GM19455 (cell line): ENCODE measurements at regions not wholly inside any gene's neighbourhood (a gene's known extent, or its start where the extent isn't known, plus 50 kb on each side); places are given as distances from the start of the nearest gene placed in this dataset.

Source experiments
- ATAC-seq: cut with Tn5 transposase; IDR thresholded peaks from one replicate; pipeline ENCODE4 v1.9.1; 2021; ENCODE audit not compliant: unreplicated experiment

DNA sequence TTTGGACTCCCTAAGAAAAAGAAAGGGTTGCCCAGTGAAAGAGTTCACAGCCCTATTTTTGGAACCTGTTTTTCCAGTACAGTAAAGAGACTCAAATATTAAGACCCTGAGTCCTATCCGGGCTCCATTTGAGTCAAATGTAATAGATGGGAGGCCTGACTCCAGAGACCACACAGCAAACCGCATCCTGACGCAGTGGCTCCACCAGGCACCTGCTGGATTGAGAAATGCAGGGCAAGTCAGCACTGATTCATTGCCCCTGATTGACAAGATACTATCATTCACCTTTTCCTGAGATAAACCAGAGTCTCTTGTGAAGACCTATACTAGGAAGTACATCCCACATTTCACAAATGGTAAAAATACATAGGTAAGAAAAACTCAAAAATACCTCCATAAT, 715.7 kb upstream of the SOX9 start:
- no peak for ATAC-seq

DNA sequence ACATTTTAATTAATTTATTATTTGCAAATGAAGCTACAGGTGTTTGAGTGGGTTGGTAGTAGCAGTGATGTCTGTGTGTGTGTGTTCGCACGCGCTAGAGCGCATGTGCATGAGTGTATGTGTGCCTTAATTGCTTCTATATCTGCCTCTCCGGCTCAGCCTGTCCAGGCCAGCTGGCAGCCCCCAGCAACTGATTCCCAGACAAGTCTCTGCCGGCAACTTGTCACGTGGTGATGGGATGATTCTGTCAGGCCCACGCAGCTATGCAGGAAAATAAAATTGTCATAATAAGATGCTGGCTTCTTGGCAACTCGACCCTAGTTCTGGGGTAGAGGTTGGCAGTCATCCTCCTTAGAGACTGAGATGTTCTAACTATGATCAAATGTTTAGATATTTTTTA, 712.8 kb upstream of the SOX9 start:
- no peak for ATAC-seq

DNA sequence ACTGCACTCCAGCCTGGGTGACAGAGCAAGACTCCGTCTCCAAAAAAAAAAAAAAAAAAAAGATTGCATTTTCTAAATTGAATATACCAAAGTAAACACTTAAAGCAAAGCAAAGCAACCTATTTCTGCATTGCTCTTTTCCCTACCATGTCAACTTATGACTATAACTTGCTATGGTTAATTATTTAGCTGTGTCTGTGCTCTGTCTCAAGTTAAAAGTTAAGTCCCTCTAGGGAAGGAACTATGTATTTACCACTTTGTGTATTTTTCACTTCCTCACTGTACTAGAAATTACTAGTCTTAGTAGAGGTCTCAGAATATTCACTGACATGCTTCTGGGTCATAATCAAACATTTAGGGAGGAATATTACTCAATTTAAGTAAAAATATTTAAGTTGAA, 711.7 kb upstream of the SOX9 start:
- no peak for ATAC-seq

DNA sequence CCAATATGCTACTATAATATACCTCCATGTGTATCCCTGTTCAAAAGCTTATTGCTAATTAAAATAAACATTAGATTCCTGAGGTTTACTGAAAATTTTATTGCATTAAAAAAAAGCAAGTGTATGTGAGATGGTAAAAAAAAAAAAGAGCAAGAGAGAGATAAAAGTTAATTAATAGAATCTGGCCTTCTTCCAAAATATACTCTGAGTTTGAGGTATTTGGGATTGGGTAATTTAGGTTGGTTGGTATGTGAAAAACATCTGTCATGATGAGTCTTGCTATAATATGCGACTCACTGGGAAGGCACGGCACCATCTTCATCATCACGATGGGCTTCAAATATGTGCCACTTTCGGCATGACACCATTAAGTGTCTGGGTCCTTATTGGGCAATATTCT, 711.1 kb upstream of the SOX9 start:
- no peak for ATAC-seq

DNA sequence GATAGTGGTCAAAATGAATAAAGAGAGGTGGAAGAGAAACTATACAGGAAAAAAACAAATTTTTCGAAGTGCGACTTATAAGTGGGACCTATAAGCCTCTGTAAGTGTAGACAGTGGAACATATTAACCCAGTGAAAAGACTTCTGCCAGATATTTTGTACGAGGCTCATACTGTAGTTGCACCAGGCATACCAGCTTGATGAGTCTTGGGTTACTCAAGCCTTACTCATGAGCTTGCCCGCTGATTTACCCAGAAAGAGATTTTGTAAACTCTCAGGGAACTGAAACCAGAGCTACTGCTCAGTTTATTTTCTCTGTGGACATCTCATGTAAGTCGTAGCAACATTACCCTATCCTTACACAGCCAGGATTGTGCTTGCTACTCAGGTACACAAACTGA, 708.0 kb upstream of the SOX9 start:
- ATAC-seq, result no peak

DNA sequence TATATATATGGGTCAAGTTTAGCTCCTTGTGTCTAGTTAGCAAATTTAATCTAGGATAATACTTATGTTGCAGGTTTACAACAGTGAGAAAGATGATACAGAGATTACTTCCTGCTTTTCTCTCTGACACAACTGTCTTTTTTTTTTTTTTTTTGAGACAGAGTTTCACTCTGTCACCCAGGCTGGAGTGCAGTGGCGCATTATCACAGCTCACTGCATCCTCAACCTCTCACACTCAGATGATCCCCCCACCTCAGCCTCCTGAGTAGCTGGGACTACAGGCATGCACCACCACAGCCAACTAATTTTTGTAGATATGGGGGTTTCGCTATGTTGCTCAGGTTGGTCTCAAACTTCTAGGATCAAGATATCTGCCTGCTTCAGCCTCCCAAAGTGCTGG, 706.9 kb upstream of the SOX9 start:
- ATAC-seq, result no peak

DNA sequence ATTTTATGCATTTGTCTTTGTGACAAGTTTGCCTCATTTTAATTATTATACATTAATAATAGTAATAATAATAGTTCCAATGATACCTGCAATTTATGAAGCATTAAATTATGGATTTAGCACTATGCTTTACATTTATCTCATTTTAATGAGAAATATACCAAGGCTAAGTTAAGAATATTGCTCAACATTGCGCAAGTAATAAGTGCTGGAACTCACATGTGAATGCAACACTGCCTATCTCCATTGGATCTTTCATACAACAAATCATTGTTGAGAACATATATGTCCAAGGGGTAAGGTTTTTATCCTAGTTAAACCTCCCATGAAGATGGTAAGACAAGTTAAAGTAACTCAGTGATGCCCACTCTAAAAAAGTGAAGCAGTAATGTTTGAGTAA, 703.7 kb upstream of the SOX9 start:
- ATAC-seq, result no peak

DNA sequence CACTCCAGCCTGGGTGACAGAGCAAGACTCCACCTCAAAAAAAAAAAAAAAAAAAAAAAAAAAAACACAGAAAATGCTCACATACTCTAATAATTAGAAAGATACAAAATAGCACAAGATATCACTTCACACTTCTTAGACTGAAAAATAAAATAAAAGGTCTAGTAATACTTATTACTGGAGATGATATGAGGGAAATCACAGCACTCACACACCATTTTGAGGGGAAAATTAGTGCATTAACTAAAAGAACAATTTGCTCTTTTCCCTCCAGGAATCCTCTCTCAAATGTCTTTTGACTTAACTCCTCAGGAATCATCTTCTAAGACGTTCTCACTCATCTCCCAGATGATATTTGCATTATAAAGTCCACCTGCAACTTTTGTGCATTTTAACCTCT, 697.9 kb upstream of the SOX9 start:
- ATAC-seq, result no peak

DNA sequence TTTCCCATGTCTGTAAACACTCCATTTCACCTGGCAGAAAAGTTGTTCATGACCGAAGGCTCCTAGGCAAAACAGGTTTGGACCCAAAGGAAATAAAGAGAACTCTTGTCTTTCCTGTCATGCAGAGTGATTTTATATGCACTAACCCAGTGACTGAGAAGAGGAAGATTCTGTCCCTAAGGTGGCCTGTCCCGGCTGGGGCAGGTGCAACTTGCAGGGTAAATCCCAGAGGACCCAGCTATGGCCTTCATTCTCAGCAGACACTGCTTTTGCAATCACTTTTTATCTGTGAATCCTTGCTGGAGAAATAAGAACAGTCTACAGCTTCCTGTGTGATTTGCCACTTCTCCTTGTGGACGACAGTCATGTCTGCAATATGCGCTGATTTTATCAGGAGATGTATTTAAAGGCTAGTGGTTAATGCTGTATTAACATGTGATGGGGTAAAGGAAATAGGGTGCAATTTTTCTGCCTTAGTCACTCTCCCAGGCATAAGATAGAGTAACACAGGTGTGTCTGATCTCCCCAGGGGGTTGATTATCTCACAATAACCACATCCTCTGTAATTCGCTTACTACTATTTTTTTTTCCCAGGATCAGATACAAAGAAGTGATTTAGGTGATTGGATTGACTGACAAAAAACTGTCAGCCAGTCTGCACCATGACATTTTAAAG, 696.8 kb upstream of the SOX9 start:
- no peak for ATAC-seq

DNA sequence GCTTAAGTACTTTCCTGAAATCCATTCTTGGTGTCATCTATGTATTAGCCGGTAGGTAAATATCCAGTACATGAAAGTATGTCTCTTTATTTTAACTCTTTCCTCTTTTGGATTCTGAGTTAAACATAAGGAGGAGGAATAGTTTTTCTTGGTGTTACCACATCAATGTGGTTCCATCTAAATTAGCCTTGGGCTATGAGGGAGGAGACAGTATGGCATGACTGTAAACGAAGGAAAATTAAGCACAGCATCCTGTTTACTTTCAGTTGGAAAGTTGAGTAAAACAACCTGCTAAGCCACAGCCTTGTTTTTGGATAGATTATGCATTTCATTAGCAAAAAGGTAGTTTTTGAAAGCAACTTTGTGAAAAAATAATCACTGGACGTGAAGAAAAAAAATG, 693.0 kb upstream of the SOX9 start:
- no peak for ATAC-seq

DNA sequence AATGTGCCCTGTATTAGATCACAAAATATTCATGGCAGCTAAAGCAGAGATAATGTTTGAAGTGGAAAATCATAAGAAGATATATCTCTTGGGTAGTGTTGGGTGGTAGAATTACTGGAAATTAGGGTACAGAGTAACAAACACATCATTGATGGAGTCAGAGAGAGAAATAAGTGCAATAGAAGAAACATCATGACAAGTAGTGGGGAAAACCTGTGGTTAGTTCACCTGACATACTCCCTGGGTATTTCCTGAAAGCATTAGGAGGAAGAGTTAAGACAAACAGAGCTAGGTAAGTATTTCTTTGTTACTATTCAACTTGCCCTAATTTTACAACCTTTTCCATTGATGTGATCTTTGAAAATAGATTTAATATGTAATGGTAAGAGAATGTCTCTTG, 691.9 kb upstream of the SOX9 start:
- no peak for ATAC-seq

DNA sequence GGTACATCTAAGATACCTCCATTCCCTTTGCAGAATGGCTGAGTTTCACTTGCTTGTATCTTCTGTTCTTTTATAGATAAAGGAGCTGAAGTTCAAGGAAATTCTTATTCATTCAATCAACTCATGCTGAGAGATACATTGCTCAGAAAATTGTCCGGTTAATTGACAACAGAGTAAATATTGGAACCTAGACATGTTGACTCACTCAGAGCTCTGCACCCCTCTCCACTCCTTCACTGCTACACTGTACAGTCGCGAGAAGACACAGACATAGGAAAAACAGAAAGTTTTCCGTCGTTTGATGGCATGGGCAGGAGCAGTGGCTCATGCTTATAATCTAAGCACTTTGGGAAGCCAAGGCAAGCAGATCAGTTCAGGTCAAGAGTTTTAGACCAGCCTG, 690.5 kb upstream of the SOX9 start:
- no peak for ATAC-seq

DNA sequence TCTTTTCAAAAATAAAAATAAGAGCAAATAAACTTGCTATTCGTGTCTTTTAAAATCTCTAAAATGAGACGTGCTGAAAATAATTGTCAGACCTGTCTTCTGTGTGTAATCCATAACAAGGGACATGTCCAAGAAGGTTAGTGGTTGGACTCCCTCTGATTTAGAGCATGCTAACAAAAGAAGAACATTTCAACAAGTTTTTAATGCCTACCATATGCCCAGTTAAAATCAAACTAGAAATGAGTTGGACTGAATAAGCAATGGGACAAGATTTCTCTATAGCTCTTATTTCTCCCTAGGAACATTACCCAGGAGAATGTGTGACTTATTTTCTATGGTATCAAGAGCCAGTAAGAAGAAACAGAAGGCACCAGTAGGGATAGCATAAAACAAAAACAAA, 689.7 kb upstream of the SOX9 start:
- no peak for ATAC-seq

DNA sequence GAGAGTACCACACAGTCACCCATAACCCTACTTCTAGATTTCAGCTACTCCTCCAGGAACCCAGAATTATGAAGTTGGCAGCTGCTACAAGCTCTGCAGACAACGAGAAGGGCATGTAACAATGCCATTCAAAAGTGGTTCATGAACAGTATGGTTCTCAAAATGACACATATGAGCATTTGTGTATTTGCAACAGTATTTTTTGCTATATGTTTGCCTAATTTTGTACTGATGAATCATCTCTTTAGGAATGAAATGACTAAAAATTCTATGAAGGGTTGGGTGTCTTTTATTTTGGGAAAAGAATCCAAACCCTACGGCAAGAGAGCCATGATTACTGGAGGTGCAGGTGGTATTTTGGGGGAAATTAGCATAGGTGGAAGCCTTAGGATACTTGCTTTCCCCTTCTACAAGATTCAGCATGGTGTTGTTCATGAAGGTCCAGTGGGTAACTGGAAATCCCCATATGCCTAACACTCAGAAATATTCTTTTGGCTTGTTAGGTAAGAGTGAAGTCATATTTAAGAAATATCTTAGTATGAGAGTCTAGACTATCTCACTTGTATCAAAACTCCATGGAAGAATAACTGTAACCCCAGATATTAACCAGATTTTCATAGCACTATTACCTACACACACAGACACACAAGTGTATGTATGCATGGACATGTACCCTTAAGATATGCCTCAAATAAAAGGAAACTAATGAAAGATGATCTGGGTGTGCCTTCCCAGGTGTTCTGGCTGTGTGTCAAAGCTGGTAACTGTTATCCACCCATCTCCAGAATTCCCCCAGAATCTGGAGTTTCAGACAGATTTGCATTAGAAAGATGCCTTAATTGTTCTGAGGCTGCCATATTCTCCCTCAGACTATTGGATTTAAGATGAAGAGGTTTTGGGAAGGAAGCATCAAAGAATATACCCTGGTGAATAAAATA, 688.2 kb upstream of the SOX9 start:
- no peak for ATAC-seq

DNA sequence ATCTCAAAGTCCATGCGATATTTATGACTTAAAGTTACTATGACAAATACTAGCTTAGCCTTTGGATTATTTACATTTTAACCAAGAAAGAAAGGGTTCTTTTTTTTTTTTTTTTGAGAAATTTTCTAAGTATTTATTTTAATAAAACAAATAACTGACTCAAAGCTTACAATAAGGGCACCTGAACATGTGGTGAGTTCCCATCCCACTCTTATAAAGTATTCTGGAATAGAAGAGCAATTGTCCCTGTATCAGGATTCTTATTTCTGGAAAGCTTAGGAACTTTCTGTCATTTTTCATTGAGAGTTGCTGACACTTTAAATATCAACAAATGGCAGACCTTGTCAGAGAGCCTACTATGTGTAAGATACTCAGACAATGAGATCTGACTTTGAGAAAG, 686.1 kb upstream of the SOX9 start:
- ATAC-seq, result no peak

DNA sequence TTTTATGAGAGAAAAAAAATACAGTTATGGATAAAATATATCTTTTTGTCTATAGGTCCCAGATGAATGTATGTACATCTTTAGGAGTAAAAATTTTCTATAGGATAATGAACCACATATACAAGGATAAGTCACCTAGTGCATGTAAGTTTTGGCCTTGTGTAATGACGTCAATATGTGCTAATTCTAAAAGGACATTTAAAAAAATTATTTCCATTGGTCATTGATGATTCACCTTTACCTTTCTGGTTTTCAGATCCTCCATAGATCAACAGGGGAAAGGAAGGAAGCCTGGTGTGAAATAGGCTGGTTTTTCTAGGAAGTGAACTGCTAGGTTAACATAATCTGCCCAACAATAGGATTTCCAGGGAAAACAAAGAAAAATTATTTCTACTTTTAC, 684.3 kb upstream of the SOX9 start:
- no peak for ATAC-seq

DNA sequence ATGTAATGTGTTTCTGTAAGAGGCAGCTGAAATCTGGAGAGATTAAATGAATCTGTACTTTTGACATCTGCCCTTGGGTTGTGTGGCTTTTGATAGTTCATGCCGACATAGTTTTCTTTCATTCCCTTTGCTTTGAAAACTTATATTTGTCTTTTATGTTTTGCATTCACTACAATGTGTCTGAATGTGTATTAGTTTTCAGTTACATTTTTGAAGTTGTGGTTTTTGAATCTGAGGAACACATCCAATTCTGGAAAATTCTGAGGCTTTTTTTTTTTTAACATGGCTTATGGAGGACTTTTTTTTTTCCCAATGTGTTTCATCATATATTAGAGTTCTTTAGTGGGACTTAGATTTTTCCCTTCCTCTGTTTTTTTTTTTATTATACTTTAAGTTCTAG, 683.7 kb upstream of the SOX9 start:
- ATAC-seq, result no peak

DNA sequence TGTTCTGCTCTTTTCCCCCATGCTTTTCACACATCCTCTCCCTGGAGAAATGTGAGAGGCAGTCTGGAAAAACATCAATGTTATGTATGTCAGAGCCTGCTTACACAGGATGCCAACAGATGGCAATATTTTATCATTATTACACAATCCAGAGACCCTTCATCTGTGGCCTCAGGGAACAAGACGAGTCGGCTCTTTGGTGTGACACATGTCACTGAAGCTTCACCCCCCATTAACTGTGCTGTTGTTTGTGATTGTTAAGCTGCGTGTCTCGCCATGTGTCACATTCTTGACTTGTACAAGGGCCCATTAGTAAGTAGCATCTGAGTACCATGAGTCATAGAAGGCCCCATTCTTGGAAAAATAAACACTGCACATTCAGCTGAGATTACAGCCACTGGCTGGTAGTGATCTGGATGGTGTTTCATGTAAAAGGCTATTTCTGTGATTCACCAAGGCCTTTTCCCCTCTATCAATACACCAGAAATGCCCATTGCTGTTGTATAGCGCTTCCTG, 682.1 kb upstream of the SOX9 start:
- ATAC-seq, result no peak

DNA sequence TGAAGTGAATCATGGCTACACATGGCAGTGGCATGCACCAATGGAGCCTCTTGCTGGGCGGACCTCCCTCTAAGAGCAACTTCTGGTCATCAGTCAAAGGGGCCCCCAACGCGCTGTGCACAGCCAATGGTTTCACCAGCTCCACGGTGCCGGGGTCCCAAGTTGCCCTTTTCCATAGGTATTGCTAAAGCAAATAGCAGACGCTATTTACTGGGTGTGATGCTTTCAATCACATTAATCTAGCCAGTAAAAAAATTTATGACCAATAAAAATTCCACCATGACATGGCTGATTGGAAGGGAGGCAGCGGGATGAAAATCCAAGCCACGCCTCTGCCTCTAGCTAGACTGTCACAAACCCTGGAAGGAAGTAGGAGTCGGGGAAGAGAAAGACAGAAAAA, 680.3 kb upstream of the SOX9 start:
- no peak for ATAC-seq

DNA sequence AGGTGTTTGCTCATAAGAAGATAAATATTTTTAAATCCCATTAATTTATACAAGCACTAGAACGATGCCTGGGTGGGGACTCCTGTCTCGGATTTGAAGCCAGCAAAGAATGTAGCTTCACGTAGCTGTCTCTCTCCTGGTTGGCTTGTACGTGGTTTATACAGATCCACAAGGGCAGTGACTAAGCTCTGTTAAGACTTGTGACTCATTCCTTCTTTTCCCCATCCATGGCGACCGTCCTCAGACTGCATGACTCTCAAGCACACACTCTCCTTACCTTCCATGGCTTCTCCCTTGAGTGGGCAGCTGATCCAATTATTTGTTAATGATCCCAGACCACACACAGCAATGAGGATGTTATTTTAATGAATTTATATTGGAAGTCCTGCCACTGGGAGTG, 679.7 kb upstream of the SOX9 start:
- ATAC-seq, result no peak

DNA sequence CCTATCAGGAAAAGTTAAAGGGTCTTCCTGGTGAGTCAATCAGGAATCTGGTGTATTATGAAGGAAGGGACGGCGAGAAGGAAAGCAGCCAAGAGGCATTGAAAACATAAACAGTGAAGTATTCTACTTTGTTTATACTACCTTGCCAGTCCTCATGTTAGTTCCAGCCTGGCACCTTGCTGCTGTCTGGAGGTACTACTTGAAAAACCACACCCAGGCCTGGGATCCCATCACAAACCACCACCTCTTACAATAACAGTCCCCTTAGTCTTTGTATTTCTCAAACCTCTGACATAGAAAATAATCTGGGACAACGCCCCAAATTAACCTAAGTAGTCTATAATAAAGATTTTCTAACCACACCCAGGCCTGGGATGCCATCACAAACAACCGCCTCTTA, 676.7 kb upstream of the SOX9 start:
- ATAC-seq, result no peak

DNA sequence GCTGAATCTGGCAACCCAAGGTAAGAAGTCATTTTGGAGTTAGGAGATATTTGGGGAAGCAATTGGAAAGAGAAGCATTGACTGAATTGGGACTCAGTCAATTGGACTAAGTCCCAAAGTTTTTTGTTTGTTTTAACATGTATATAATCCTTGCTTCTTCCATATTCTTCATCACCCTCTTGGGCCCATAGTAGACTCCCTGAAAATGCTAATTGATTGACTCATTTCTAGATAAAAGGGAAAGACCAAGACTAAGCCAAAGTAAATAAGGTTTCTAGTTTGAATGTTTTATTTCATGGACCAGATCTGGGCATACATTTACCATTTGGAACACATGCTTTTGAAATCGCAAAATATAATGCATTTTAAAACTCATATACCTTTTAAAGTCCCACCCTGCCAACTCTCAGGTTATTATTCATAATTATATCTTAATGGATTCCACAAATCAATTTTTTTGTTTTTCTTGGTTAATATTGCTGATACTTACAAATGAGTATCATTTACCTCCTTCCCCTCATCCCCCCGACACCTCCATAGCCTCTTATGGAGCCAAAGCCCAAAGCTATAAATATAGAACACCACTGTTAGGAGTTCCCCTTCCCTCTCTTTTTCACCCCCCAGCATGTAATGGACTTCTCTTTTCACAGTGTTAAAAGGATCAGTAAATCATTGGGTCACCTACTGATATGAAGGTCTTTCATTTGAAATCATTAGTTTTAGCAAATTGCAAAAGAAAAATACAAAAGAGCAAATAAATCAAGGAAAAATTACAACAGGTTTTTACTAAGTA, 674.0 kb upstream of the SOX9 start:
- ATAC-seq, result no peak
